Fibroblast of lung (primary cell): ENCODE measurements at regions not wholly inside any gene's neighbourhood (a gene's known extent, or its start where the extent isn't known, plus 50 kb on each side); places are given as distances from the start of the nearest gene placed in this dataset.

Experiments
- EZH2 ChIP-seq: IDR thresholded peaks from 2 replicates; pipeline ENCODE4 v1.5.1; 2012; ENCODE audit warnings: low read length, control low read depth, mild to moderate bottlenecking; ENCODE audit errors: missing control alignments
- TF ChIP-seq, protein P1 (sequence below), 2 donors: IDR thresholded peaks in 1 of 2; conservative IDR thresholded peaks in 1 of 2; 1 replicate in 1 of 2; 2 replicates in 1 of 2; pipeline ENCODE4 v1.5.1; 2011 to 2012; ENCODE audit warnings: low read length in 2 of 2, control low read depth in 1 of 2, inconsistent platforms in 1 of 2, low read depth in 1 of 2, mild to moderate bottlenecking in 1 of 2

- TF ChIP-seq, protein P1, sequence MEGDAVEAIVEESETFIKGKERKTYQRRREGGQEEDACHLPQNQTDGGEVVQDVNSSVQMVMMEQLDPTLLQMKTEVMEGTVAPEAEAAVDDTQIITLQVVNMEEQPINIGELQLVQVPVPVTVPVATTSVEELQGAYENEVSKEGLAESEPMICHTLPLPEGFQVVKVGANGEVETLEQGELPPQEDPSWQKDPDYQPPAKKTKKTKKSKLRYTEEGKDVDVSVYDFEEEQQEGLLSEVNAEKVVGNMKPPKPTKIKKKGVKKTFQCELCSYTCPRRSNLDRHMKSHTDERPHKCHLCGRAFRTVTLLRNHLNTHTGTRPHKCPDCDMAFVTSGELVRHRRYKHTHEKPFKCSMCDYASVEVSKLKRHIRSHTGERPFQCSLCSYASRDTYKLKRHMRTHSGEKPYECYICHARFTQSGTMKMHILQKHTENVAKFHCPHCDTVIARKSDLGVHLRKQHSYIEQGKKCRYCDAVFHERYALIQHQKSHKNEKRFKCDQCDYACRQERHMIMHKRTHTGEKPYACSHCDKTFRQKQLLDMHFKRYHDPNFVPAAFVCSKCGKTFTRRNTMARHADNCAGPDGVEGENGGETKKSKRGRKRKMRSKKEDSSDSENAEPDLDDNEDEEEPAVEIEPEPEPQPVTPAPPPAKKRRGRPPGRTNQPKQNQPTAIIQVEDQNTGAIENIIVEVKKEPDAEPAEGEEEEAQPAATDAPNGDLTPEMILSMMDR (conservative IDR thresholded peaks at IDR 0.05 in 1 of 2, IDR thresholded peaks at IDR 0.05 in 1 of 2; ENCODE audit: low read depth in 1 of 2, low read length in 2 of 2), result no peak
- TF ChIP-seq EZH2, result no peak
Measured at GRCh38 chr14:87121716-87122115, 871.3 kb downstream of the GALC start.
